ENCODE measurements at regions not wholly inside any gene's neighbourhood (a gene's known extent, or its start where the extent isn't known, plus 50 kb on each side); places are given as distances from the start of the nearest gene placed in this dataset.

DNA sequence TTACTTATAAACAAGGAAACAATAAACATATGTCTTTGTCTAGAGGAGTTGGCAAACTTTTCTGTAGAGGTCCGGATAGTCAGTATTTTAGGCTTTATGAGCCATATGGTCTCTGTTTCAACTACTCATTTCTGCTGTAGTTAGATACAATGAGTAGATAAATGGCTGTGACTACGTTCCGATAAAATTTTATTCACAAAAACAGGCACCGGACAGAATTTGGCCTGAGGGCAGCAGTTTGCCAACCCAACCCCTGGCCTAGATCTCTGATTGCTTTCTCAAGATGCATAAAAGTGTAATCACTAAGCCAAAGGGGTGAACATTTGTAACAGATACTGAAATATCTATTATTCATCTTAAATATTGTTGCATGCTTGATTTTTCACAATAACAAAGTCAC lies 123.1 kb upstream of the ESRRG start:
- no peaks in the 10 kb centered on the region for H3K27me3 Mint-ChIP-seq
- DNase-seq: no peak
- ATAC-seq (ENCODE audit: low read depth): no peak
- H3K27ac Mint-ChIP-seq: no peak overlapping the region
- no peaks in the 10 kb centered on the region for H3K36me3 Mint-ChIP-seq (ENCODE audit: low read depth)
- intact Hi-C loops (cut with micrococcal nuclease): no loop called here
- ChIA-PET POLR2A (no interaction called here), CTCF (no interaction called here)
- H3K9me3 Mint-ChIP-seq: no peaks in the 10 kb centered on the region
- no peak overlapping the region for H3K4me3 Mint-ChIP-seq
- no peak for TF ChIP-seq CTCF (IDR thresholded peaks at IDR 0.05)
- H3K4me1 Mint-ChIP-seq: no peaks in the 10 kb centered on the region

DNA sequence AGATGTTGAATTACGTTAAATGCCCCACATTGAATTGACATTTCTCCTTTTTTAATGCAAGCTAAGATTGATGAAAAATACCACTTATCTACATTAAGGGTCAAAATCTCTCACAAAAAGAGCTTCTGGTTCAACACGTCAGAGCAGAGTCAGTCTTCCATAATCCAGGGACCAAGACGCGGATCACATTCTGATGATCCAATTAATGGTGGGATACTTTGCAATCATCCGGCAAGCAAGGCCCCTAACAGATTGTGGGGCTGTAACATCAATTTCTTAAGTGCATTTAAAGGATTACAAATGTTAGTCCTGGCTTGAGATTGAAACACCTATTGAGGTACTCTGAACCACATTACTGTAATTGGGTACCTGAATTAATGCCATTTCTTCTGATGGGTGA lies 120.2 kb upstream of the ESRRG start:
- ChIA-PET POLR2A (no interaction called here), CTCF (no interaction called here)
- no peaks in the 10 kb centered on the region for H3K27me3 Mint-ChIP-seq
- intact Hi-C loops (cut with micrococcal nuclease): no loop called here
- H3K27ac Mint-ChIP-seq: no peak overlapping the region
- H3K4me1 Mint-ChIP-seq: no peaks in the 10 kb centered on the region
- no peaks in the 10 kb centered on the region for H3K36me3 Mint-ChIP-seq (ENCODE audit: low read depth)
- ATAC-seq (ENCODE audit: low read depth) (no peak), DNase-seq (no peak)
- no peak overlapping the region for H3K4me3 Mint-ChIP-seq
- H3K9me3 Mint-ChIP-seq: no peaks in the 10 kb centered on the region
- no peak for TF ChIP-seq CTCF (IDR thresholded peaks at IDR 0.05)

- Mint-ChIP-seq H3K9me3 (no peaks in the 10 kb centered on the region), H3K4me3 (no peak overlapping the region), H3K4me1 (no peaks in the 10 kb centered on the region), H3K36me3 (ENCODE audit: low read depth) (no peaks in the 10 kb centered on the region), H3K27ac (no peak overlapping the region), H3K27me3 (no peaks in the 10 kb centered on the region)
- intact Hi-C loops (cut with micrococcal nuclease): no loop called here
- DNase-seq (no peak), ATAC-seq (ENCODE audit: low read depth) (no peak)
- ChIA-PET CTCF (no interaction called here), POLR2A (no interaction called here)
- TF ChIP-seq CTCF (IDR thresholded peaks at IDR 0.05): no peak
These were observed 117.9 kb upstream of the ESRRG start for GRCh38 chr1:216841165-216841564.

GRCh38 chr1:216836316-216836715 lies 113.1 kb upstream of the ESRRG start:
- no peak for TF ChIP-seq CTCF (IDR thresholded peaks at IDR 0.05)
- POLR2A ChIA-PET: no interaction called here
- ATAC-seq (ENCODE audit: low read depth) (no peak), DNase-seq (no peak)
- intact Hi-C loops (cut with micrococcal nuclease): no loop called here
- Mint-ChIP-seq H3K4me3 (no peak overlapping the region), H3K27me3 (no peaks in the 10 kb centered on the region), H3K9me3 (no peaks in the 10 kb centered on the region), H3K27ac (no peak overlapping the region), H3K36me3 (ENCODE audit: low read depth) (no peaks in the 10 kb centered on the region), H3K4me1 (no peaks in the 10 kb centered on the region)
- CTCF ChIA-PET: no interaction called here

GRCh38 chr1:216833509-216833908 lies 110.3 kb upstream of the ESRRG start:
- CTCF ChIA-PET: no interaction called here
- POLR2A ChIA-PET: no interaction called here
- Mint-ChIP-seq H3K27ac (no peak overlapping the region), H3K4me3 (no peak overlapping the region), H3K27me3 (no peaks in the 10 kb centered on the region), H3K4me1 (no peaks in the 10 kb centered on the region), H3K9me3 (no peaks in the 10 kb centered on the region), H3K36me3 (ENCODE audit: low read depth) (no peaks in the 10 kb centered on the region)
- DNase-seq (no peak), ATAC-seq (ENCODE audit: low read depth) (no peak)
- TF ChIP-seq CTCF (IDR thresholded peaks at IDR 0.05): no peak
- intact Hi-C loops (cut with micrococcal nuclease): no loop called here

All from activated B cell treated with CpG ODN at 0.5 μM for 24 hours (primary cell).